Chondrocyte (in vitro differentiated cells): ENCODE measurements at regions not wholly inside any gene's neighbourhood (a gene's known extent, or its start where the extent isn't known, plus 50 kb on each side); places are given as distances from the start of the nearest gene placed in this dataset.
"Not testable (repeated sequence)": the region's sequence is repeated elsewhere in the genome, so short reads cannot be mapped to it uniquely, and the experiment has no call there.

Experiments used
- DNase-seq: peaks from one replicate; pipeline ENCODE4 v3.0.0; 2021; ENCODE audit warnings: mixed read lengths, low spot score
- H3K27ac Mint-ChIP-seq: one replicate; pipeline ENCODE4 v1.8.0; 2021; ENCODE audit warnings: mild to moderate bottlenecking, moderate library complexity, mixed read lengths; ENCODE audit not compliant: unreplicated experiment
- H3K27me3 Mint-ChIP-seq: 2 replicates; pipeline ENCODE4 v1.8.0; 2021; ENCODE audit warnings: low read depth, mixed read lengths
- H3K36me3 Mint-ChIP-seq: 2 replicates; pipeline ENCODE4 v1.8.0; 2021; ENCODE audit warnings: low read depth, mixed read lengths
- H3K4me1 Mint-ChIP-seq: 2 replicates; pipeline ENCODE4 v1.8.0; 2021; ENCODE audit warnings: low read depth, mild to moderate bottlenecking, mixed read lengths
- H3K4me3 Mint-ChIP-seq: one replicate; pipeline ENCODE4 v1.8.0; 2021; ENCODE audit warnings: mild to moderate bottlenecking, moderate library complexity, mixed read lengths; ENCODE audit not compliant: unreplicated experiment
- H3K9me3 Mint-ChIP-seq: 2 replicates; pipeline ENCODE4 v1.8.0; 2021; ENCODE audit warnings: low read depth, mixed read lengths
- CTCF ChIP-seq: fragments of 200-600 bp; sonication (generic); IDR thresholded peaks from 2 replicates; pipeline ENCODE4 v1.5.0; 2021; ENCODE audit warnings: antibody characterized with exemption, mild to moderate bottlenecking, moderate library complexity

DNA sequence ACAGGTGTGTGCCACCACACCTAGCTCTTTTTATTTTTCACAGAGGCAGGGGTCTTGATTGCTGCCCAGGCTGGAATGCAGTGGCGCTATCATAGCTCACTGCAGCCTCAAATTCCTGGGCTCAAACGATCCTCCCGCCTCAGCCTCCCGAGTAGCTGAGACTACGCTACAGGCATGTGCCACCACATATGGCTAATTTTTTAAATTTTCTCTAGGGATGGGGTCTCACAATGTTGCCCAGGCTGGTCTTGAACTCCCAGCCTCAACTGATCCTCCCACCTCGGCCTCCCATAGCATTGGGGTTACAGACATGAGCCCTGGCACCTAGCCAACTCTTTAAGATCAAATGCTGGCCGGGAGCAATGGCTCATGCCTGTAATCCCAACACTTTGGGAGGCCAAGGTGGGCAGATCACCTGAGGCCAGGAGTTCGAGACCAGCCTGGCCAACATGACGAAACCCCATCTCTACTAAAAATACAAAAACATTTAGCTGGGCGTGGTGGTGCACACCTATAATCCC is 50.6 kb upstream of the MYL10 start:
- DNase-seq: not testable (repeated sequence)

DNA sequence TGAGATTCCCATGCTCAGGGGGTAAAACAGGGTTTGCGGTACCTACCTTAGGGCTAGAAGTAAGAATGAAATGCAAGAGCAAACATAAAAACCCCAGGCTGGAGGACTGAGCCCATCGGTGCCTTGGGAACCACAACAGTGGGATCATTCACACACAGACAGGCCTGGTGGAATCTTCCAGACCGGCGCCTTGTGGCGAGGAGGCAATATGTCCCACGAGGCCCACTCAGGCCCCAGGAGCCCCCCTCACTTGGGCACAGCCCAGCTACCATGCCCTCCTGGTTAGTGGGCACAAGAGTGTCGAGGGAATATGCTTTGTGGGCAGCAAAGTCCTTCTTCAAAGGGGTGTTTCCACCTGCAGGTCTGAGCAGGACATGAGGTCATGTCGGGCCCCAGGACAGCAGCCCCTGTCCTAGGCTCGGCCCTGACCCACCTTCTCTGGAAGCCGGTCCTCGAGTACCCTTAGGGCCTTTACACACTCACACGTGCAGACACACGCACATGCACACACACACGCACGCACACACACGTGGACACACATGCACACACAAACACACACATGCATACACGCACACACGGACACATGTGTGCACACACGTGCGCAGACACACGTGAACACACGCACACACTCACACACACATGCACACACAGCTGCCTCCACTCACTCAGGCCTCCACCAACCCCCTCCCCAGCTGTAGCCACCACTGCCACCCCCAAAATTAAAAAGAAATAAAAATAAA is 51.5 kb upstream of the MYL10 start:
- Mint-ChIP-seq H3K27ac (peak overlapping the region; percentile 96), H3K9me3 (no peaks in the 10 kb centered on the region), H3K27me3 (no peaks in the 10 kb centered on the region), H3K4me1 (peaks cover 44% of the 10 kb centered on the region), H3K36me3 (no peaks in the 10 kb centered on the region), H3K4me3 (peak overlapping the region; percentile 12)
- no peak for TF ChIP-seq CTCF
- no peak for DNase-seq

More for the DNA sequence above, 50.6 kb upstream of the MYL10 start:
- H3K27ac Mint-ChIP-seq: peak overlapping the region; percentile 96
- H3K4me1 Mint-ChIP-seq: peaks cover 44% of the 10 kb centered on the region
- H3K4me3 Mint-ChIP-seq, H3K27me3 Mint-ChIP-seq, H3K9me3 Mint-ChIP-seq, H3K36me3 Mint-ChIP-seq: not testable (repeated sequence)

- DNase-seq: no peak
- peaks cover 44% of the 10 kb centered on the region for H3K4me1 Mint-ChIP-seq
- H3K4me3 Mint-ChIP-seq: peak overlapping the region; percentile 33
- no peak for TF ChIP-seq CTCF
- H3K36me3 Mint-ChIP-seq: no peaks in the 10 kb centered on the region
- H3K9me3 Mint-ChIP-seq: no peaks in the 10 kb centered on the region
- H3K27ac Mint-ChIP-seq: peak overlapping the region; percentile 96
- H3K27me3 Mint-ChIP-seq: no peaks in the 10 kb centered on the region
These were observed 52.3 kb upstream of the MYL10 start for GRCh38 chr7:101681170-101682007.

- H3K4me3 Mint-ChIP-seq: no peak overlapping the region
- no peaks in the 10 kb centered on the region for H3K36me3 Mint-ChIP-seq
- peaks cover 35% of the 10 kb centered on the region for H3K4me1 Mint-ChIP-seq
- no peaks in the 10 kb centered on the region for H3K27me3 Mint-ChIP-seq
- H3K27ac Mint-ChIP-seq: no peak overlapping the region
- H3K9me3 Mint-ChIP-seq: no peaks in the 10 kb centered on the region
- no peak for TF ChIP-seq CTCF
- no peak for DNase-seq
These were observed 55.9 kb upstream of the MYL10 start for GRCh38 chr7:101684983-101685330.

DNA sequence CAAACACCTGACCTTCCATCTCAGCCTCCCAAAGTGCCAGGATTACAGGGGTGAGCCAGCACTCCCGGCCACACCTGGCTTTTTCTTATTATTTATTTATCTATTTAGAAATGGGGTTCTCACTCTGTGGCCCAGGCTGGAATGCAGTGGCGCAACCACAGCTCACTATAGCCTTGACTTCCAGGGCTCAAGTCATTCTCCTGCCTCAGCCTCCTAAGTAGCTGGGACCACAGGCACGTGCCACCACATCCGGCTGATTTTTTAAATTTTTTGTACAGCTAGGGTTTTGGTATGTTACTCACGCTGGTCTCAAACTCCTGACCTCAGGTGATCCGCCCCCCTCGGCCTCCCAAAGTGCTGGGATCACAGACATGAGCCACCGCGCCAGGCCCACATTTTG is 56.9 kb upstream of the MYL10 start:
- DNase-seq: no peak
- Mint-ChIP-seq H3K9me3 (no peaks in the 10 kb centered on the region), H3K4me3 (no peak overlapping the region), H3K4me1 (peaks cover 29% of the 10 kb centered on the region), H3K36me3 (no peaks in the 10 kb centered on the region), H3K27me3 (no peaks in the 10 kb centered on the region), H3K27ac (no peak overlapping the region)
- TF ChIP-seq CTCF: no peak
